ENCODE measurements at regions not wholly inside any gene's neighbourhood (a gene's known extent, or its start where the extent isn't known, plus 50 kb on each side); places are given as distances from the start of the nearest gene placed in this dataset.

- Histone ChIP-seq H3K9me2 (ENCODE audit: insufficient read depth, low read length) (no peaks in the 10 kb centered on the region), H3K4me3 (ENCODE audit: low read depth, low read length, poor library complexity, severe bottlenecking) (no peak overlapping the region), H3K4me2 (ENCODE audit: low read length) (no peak overlapping the region), H3K79me2 (ENCODE audit: insufficient read depth, low read depth, low read length) (no peaks in the 10 kb centered on the region), H3K4me1 (ENCODE audit: insufficient read depth, low read length, poor library complexity, severe bottlenecking) (no peaks in the 10 kb centered on the region), H3K9me3 (ENCODE audit: low read length) (no peaks in the 10 kb centered on the region), H4K20me1 (ENCODE audit: insufficient read depth, low read length) (no peaks in the 10 kb centered on the region), H3K27ac (ENCODE audit: low read depth, low read length, poor library complexity, severe bottlenecking) (no peak overlapping the region), H3K36me3 (ENCODE audit: insufficient read depth, low read length) (no peaks in the 10 kb centered on the region), H2AFZ (ENCODE audit: low read length) (no peak overlapping the region)
- intact Hi-C loops (cut with micrococcal nuclease; ENCODE audit: unreplicated experiment), result no loop called here
- DNase-seq (ENCODE audit: low spot score), result no peak
- CTCF ChIA-PET (ENCODE audit: unreplicated experiment), result no interaction called here
- POLR2A ChIA-PET, result no interaction called here
- no TSS peak for BruUV-seq (replicated peaks)
- no peak for TF ChIP-seq CTCF (conservative IDR thresholded peaks at IDR 0.05; ENCODE audit: low read length)
- TF ChIP-seq EZH2phosphoT487 (IDR thresholded peaks at IDR 0.05; ENCODE audit: borderline replicate concordance, low read depth, low read length), result no peak
Measured at GRCh38 chr1:188420177-188420576, 1591.4 kb downstream of the PLA2G4A start.

GRCh38 chr1:188423073-188423472 lies 1594.3 kb downstream of the PLA2G4A start:
- Histone ChIP-seq H4K20me1 (ENCODE audit: insufficient read depth, low read length) (no peaks in the 10 kb centered on the region), H3K4me3 (ENCODE audit: low read depth, low read length, poor library complexity, severe bottlenecking) (no peak overlapping the region), H2AFZ (ENCODE audit: low read length) (no peak overlapping the region), H3K27ac (ENCODE audit: low read depth, low read length, poor library complexity, severe bottlenecking) (no peak overlapping the region), H3K79me2 (ENCODE audit: insufficient read depth, low read depth, low read length) (no peaks in the 10 kb centered on the region), H3K9me3 (ENCODE audit: low read length) (no peaks in the 10 kb centered on the region), H3K4me1 (ENCODE audit: insufficient read depth, low read length, poor library complexity, severe bottlenecking) (no peaks in the 10 kb centered on the region), H3K4me2 (ENCODE audit: low read length) (no peak overlapping the region), H3K36me3 (ENCODE audit: insufficient read depth, low read length) (no peaks in the 10 kb centered on the region), H3K9me2 (ENCODE audit: insufficient read depth, low read length) (no peaks in the 10 kb centered on the region)
- POLR2A ChIA-PET, result no interaction called here
- TF ChIP-seq CTCF (conservative IDR thresholded peaks at IDR 0.05; ENCODE audit: low read length) (no peak), EZH2phosphoT487 (IDR thresholded peaks at IDR 0.05; ENCODE audit: borderline replicate concordance, low read depth, low read length) (no peak)
- CTCF ChIA-PET (ENCODE audit: unreplicated experiment), result no interaction called here
- DNase-seq (ENCODE audit: low spot score), result no peak
- no TSS peak for BruUV-seq (replicated peaks)
- intact Hi-C loops (cut with micrococcal nuclease; ENCODE audit: unreplicated experiment), result no loop called here

- H2AFZ ChIP-seq (ENCODE audit: low read length), result no peak overlapping the region
- H3K27ac ChIP-seq (ENCODE audit: low read depth, low read length, poor library complexity, severe bottlenecking), result no peak overlapping the region
- intact Hi-C loops (cut with micrococcal nuclease; ENCODE audit: unreplicated experiment), result no loop called here
- H4K20me1 ChIP-seq (ENCODE audit: insufficient read depth, low read length), result no peaks in the 10 kb centered on the region
- TF ChIP-seq EZH2phosphoT487 (IDR thresholded peaks at IDR 0.05; ENCODE audit: borderline replicate concordance, low read depth, low read length), result no peak
- no peak for TF ChIP-seq CTCF (conservative IDR thresholded peaks at IDR 0.05; ENCODE audit: low read length)
- no TSS peak for BruUV-seq (replicated peaks)
- no peaks in the 10 kb centered on the region for H3K9me2 ChIP-seq (ENCODE audit: insufficient read depth, low read length)
- DNase-seq (ENCODE audit: low spot score), result no peak
- H3K4me3 ChIP-seq (ENCODE audit: low read depth, low read length, poor library complexity, severe bottlenecking), result no peak overlapping the region
- H3K4me2 ChIP-seq (ENCODE audit: low read length), result no peak overlapping the region
- no peaks in the 10 kb centered on the region for H3K9me3 ChIP-seq (ENCODE audit: low read length)
- CTCF ChIA-PET (ENCODE audit: unreplicated experiment), result no interaction called here
- POLR2A ChIA-PET, result interaction anchor here (0.6 to 1.1 kb wide), 2 partner anchors 11 to 109 kb away, joined by 3 read pairs; no protein-coding TSS in a partner anchor
- no peaks in the 10 kb centered on the region for H3K36me3 ChIP-seq (ENCODE audit: insufficient read depth, low read length)
- H3K4me1 ChIP-seq (ENCODE audit: insufficient read depth, low read length, poor library complexity, severe bottlenecking), result no peaks in the 10 kb centered on the region
- H3K79me2 ChIP-seq (ENCODE audit: insufficient read depth, low read depth, low read length), result no peaks in the 10 kb centered on the region
Measured at GRCh38 chr1:188424176-188424575, 1595.4 kb downstream of the PLA2G4A start.

Measured in OCI-LY7 (cell line).